Epithelial cell of proximal tubule (primary cell): ENCODE measurements at regions not wholly inside any gene's neighbourhood (a gene's known extent, or its start where the extent isn't known, plus 50 kb on each side); places are given as distances from the start of the nearest gene placed in this dataset.

ENCODE experiments used
- DNase-seq: peaks from one replicate; pipeline ENCODE4 v3.0.0-alpha.2; 2011; ENCODE audit warnings: low read depth
- H3K4me3 ChIP-seq: 2 replicates; pipeline ENCODE4 v1.5.1; 2011; ENCODE audit warnings: low read depth, mild to moderate bottlenecking, low read length
- TF ChIP-seq, protein P1 (sequence below): conservative IDR thresholded peaks from 2 replicates; pipeline ENCODE4 v1.5.1; 2012; ENCODE audit warnings: low read depth, mild to moderate bottlenecking, low read length

DNA sequence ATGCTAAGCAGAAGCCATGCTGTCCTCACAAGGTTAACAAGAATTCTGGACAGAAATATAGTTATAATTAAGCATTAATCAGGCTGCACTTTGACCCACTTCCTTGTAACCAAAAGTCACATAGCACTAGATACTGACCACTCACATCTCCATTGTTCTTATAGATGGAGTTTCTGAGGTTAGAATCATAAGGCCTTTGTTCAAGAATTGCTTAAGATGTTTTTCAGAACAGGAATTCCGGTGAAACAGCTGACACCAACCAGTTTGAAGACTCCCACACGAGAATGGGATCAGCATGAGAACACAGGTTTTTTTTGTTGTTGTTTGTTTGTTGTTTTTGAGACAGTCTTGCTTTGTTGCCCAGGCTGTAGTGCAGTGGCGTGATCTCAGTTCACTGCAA lies 488.3 kb upstream of the NRP1 start:
- no peak for DNase-seq
- H3K4me3 ChIP-seq, result no peak overlapping the region
- TF ChIP-seq, protein P1, sequence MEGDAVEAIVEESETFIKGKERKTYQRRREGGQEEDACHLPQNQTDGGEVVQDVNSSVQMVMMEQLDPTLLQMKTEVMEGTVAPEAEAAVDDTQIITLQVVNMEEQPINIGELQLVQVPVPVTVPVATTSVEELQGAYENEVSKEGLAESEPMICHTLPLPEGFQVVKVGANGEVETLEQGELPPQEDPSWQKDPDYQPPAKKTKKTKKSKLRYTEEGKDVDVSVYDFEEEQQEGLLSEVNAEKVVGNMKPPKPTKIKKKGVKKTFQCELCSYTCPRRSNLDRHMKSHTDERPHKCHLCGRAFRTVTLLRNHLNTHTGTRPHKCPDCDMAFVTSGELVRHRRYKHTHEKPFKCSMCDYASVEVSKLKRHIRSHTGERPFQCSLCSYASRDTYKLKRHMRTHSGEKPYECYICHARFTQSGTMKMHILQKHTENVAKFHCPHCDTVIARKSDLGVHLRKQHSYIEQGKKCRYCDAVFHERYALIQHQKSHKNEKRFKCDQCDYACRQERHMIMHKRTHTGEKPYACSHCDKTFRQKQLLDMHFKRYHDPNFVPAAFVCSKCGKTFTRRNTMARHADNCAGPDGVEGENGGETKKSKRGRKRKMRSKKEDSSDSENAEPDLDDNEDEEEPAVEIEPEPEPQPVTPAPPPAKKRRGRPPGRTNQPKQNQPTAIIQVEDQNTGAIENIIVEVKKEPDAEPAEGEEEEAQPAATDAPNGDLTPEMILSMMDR, result no peak

DNA sequence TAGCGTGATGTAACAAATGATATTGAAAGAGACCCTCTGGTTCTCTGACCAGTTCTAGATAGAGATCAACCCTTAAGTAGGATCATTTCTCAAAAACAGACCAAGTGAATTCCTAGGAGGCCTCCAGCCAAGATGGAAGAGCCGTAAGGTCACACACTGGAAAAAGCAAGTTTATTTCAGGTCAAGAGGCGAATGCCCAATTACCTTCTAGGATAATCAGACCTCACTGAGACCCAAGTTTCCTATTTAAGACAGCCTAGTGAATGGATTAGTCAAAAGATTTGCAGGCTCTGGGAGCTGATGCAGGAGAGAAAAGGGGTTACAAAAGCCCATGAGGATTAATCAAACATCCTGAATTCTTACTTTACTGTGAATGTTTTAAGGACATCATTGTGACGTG lies 486.1 kb upstream of the NRP1 start:
- TF ChIP-seq, protein P1, result no peak
- DNase-seq, result no peak

DNA sequence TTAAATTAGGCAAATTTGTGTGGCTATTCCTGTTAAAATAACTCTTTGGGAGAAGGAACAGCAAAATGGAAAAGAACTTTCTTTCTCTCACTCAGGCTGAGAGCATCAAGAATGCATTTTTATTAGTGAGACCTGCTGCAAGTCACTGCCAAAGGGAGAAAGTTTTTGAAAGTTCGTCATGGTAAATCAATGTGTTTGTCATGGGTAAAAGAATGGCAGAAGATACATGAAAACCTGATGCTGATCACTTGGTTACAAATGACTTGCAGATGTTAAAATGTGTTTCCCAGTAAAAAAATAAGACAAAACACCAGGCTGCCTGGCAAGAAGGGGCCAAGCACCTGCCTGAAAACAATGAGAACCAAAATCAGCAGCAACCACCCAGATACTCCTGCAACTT lies 484.7 kb upstream of the NRP1 start:
- H3K4me3 ChIP-seq, result no peak overlapping the region
- TF ChIP-seq, protein P1, result no peak
- DNase-seq, result no peak

More for the DNA sequence above, 486.1 kb upstream of the NRP1 start:
- no peak overlapping the region for H3K4me3 ChIP-seq

DNA sequence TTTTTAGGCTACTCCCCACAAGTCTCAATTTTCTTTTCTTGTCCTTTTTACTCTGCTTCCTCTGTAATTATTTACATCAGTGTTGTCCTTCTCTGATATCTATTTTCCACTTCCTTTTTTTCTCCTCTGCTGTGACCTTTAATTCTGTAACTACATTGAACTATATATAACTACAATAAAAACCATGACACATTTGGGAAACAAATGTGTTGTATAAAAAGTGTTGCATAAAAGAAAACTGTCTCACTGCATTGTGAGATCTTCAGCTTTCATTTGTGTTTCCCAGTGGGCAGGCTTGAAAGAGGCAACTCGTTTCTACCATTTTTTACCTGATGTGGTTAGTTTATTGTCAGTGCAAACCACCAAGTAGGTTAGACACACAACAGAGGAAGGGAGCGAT lies 483.9 kb upstream of the NRP1 start:
- no peak for DNase-seq
- TF ChIP-seq, protein P1, result no peak
- H3K4me3 ChIP-seq, result no peak overlapping the region

DNA sequence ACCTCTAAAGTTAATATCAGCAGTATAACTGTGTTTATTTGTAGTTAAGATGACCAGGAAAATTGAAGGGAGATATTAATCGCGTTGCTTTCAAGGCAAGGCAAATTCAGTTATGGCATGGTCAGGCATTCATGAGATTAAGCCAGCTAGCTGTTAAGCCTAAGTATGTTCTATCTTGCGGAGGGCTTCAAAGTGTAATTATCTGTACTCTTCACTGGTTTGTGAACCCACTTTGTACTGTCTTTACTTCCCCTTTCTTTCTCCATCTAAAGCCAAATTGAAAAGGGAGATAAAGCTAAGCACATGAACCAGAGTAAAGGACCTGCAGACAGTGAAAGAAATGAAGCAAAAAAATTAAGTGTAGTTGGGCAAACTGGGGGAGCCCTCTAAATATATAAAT lies 483.1 kb upstream of the NRP1 start:
- no peak for DNase-seq
- no peak overlapping the region for H3K4me3 ChIP-seq
- TF ChIP-seq, protein P1, result no peak

DNA sequence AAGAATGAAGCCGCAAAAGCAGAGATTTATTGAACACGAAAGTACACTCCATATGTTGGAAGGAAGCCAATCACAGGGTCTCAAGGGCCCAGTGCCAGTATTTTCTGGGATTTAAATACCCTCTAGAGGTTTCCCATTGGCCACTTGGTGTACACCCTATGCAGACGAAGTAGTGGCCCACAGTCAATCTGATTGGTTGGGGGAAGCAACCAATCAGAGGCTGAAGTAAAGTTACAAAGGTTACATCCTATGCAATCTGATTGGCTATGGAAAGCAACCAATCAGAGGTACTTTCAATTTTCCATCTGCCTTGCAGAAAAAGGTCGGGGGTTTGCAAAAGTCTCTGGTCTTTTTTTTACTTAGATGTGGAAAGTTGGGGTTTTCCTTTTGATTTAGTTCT lies 481.3 kb upstream of the NRP1 start:
- no peak overlapping the region for H3K4me3 ChIP-seq
- TF ChIP-seq, protein P1, result no peak
- DNase-seq, result no peak

DNA sequence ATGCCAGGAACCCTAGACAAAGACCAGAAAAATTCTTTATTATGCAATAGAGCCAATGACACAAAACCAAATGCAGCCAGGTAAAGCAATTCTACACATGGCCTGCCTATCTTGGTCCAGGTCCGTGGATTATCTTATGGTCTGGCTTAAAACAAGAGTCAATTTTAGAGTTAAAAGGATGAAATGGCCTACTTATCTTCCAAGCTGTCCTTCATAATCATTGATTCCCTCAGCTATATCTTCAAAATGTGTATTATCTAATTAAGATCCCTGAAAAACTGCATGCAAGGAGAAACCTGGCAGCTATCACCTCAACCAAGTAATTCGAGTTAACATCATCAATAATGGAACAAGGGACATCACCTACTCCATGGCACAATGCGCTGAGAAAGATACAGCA lies 479.4 kb upstream of the NRP1 start:
- no peak for DNase-seq
- TF ChIP-seq, protein P1, result no peak
- no peak overlapping the region for H3K4me3 ChIP-seq
